H1 (cell line): ENCODE measurements at regions not wholly inside any gene's neighbourhood (a gene's known extent, or its start where the extent isn't known, plus 50 kb on each side); places are given as distances from the start of the nearest gene placed in this dataset.

ENCODE experiments used
- BRCA1 ChIP-seq: IDR thresholded peaks from 2 replicates; pipeline ENCODE4 v1.6.1; 2012; ENCODE audit warnings: low read depth, low read length, improper control_type of control experiment
- EZH2 ChIP-seq: fragments of 200-600 bp; sonication (generic); IDR thresholded peaks from 2 replicates; pipeline ENCODE4 v1.7.1; 2012; ENCODE audit warnings: low read depth, mild to moderate bottlenecking, moderate library complexity, low read length, inconsistent platforms; ENCODE audit not compliant: severe bottlenecking
- KDM5A ChIP-seq: fragments of 200-600 bp; IDR thresholded peaks from 2 replicates; pipeline ENCODE4 v1.7.1; 2012; ENCODE audit warnings: mild to moderate bottlenecking, low read length, inconsistent platforms, mixed read lengths
- POLR2A ChIP-seq, 2 experiments: IDR thresholded peaks; 1 replicate in 1 of 2; 2 replicates in 1 of 2; pipeline ENCODE4 v1.6.1; 2011; ENCODE audit warnings: low read depth in 2 of 2, low read length in 2 of 2, mild to moderate bottlenecking in 2 of 2; ENCODE audit errors: control extremely low read depth in 1 of 2
- SIN3A ChIP-seq, 2 experiments: IDR thresholded peaks in 1 of 2; conservative IDR thresholded peaks in 1 of 2; 2 replicates each; pipeline ENCODE4 v1.6.1; 2011 to 2012; ENCODE audit warnings: low read length in 2 of 2, improper control_type of control experiment in 1 of 2, low read depth in 1 of 2, mild to moderate bottlenecking in 1 of 2
- SP2 ChIP-seq: IDR thresholded peaks from 2 replicates; pipeline ENCODE4 v1.6.1; 2012; ENCODE audit warnings: mild to moderate bottlenecking, low read length, inconsistent platforms
- TAF1 ChIP-seq: IDR thresholded peaks from 2 replicates; pipeline ENCODE4 v1.6.1; 2011; ENCODE audit warnings: mild to moderate bottlenecking, low read depth, low read length
- ZNF274 ChIP-seq: IDR thresholded peaks from 2 replicates; pipeline ENCODE4 v1.7.0; 2012; ENCODE audit warnings: low read length, borderline replicate concordance; ENCODE audit errors: extremely low read depth
- TF ChIP-seq, protein P1 (sequence below), 3 experiments: IDR thresholded peaks; 1 replicate in 2 of 3; 2 replicates in 1 of 3; pipeline versions ENCODE4 v1.5.1 to v1.6.1; 2011; ENCODE audit warnings: low read length in 3 of 3, mild to moderate bottlenecking in 3 of 3, inconsistent platforms in 2 of 3, low read depth in 1 of 3, moderate library complexity in 1 of 3; ENCODE audit not compliant: insufficient read depth in 1 of 3; ENCODE audit errors: control extremely low read depth in 1 of 3
- TF ChIP-seq, protein P2 (sequence below): IDR thresholded peaks from 2 replicates; pipeline ENCODE4 v1.6.1; 2012; ENCODE audit warnings: inconsistent platforms

DNA sequence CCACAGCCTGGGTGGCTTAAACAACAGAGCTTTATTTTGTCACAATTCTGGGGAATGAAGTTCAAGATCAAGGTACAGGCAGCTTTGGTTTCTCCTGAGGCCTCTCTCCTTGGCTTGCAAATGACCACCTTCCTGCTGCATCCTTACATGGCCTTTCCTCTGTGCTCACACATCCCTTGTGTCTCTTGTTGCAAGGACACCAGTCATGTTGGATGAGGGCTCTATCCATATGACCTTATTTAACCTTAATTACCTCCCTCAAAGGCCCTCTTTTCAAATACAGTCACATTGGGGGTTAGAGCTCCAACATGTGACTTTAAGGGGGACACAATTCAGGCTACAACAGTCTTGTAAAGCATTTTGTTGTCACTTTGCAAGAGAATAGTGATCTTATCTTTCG is 65.0 kb upstream of the PLXNA4 start:
- TF ChIP-seq BRCA1 (no peak), EZH2 (no peak), TAF1 (no peak), KDM5A (no peak), ZNF274 (no peak), SIN3A (conservative IDR thresholded peaks at IDR 0.05 in 1 of 2, IDR thresholded peaks at IDR 0.05 in 1 of 2; ENCODE audit: low read depth in 1 of 2, low read length in 2 of 2) (no peak), SP2 (no peak), POLR2A (IDR thresholded peaks at IDR 0.05; ENCODE audit: control extremely low read depth in 1 of 2, low read depth in 2 of 2, low read length in 2 of 2) (no peak)
- TF ChIP-seq, protein P1, sequence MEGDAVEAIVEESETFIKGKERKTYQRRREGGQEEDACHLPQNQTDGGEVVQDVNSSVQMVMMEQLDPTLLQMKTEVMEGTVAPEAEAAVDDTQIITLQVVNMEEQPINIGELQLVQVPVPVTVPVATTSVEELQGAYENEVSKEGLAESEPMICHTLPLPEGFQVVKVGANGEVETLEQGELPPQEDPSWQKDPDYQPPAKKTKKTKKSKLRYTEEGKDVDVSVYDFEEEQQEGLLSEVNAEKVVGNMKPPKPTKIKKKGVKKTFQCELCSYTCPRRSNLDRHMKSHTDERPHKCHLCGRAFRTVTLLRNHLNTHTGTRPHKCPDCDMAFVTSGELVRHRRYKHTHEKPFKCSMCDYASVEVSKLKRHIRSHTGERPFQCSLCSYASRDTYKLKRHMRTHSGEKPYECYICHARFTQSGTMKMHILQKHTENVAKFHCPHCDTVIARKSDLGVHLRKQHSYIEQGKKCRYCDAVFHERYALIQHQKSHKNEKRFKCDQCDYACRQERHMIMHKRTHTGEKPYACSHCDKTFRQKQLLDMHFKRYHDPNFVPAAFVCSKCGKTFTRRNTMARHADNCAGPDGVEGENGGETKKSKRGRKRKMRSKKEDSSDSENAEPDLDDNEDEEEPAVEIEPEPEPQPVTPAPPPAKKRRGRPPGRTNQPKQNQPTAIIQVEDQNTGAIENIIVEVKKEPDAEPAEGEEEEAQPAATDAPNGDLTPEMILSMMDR (IDR thresholded peaks at IDR 0.05; ENCODE audit: control extremely low read depth in 1 of 3, insufficient read depth in 1 of 3, low read depth in 1 of 3, low read length in 3 of 3) = no peak
- TF ChIP-seq, protein P2, sequence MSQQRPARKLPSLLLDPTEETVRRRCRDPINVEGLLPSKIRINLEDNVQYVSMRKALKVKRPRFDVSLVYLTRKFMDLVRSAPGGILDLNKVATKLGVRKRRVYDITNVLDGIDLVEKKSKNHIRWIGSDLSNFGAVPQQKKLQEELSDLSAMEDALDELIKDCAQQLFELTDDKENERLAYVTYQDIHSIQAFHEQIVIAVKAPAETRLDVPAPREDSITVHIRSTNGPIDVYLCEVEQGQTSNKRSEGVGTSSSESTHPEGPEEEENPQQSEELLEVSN = no peak
